ENCODE measurements at regions not wholly inside any gene's neighbourhood (a gene's known extent, or its start where the extent isn't known, plus 50 kb on each side); places are given as distances from the start of the nearest gene placed in this dataset.

DNA sequence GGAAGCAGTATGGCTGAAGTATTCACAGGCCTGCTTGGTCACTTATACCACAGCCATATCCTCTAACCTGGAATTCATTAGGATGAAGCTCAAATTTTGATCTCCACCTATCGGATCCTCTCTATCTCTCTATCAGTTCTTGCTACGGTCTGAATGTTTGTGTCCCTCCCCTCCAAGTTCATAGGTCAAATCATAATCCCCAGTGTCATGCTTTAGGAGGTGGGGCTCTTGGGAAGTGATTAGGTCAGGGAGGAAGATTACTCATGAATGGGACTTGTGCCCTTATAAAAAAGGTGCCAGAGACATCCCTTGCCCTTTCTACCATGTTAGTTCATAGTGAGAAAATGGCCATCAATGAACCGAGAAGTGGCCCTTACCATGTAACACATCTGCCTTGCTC, 190.8 kb upstream of the MYLIP start:
- TF ChIP-seq, protein P1, sequence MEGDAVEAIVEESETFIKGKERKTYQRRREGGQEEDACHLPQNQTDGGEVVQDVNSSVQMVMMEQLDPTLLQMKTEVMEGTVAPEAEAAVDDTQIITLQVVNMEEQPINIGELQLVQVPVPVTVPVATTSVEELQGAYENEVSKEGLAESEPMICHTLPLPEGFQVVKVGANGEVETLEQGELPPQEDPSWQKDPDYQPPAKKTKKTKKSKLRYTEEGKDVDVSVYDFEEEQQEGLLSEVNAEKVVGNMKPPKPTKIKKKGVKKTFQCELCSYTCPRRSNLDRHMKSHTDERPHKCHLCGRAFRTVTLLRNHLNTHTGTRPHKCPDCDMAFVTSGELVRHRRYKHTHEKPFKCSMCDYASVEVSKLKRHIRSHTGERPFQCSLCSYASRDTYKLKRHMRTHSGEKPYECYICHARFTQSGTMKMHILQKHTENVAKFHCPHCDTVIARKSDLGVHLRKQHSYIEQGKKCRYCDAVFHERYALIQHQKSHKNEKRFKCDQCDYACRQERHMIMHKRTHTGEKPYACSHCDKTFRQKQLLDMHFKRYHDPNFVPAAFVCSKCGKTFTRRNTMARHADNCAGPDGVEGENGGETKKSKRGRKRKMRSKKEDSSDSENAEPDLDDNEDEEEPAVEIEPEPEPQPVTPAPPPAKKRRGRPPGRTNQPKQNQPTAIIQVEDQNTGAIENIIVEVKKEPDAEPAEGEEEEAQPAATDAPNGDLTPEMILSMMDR (IDR thresholded peaks at IDR 0.05; ENCODE audit: insufficient read depth, low read length) = no peak
- TF ChIP-seq SPI1 (IDR thresholded peaks at IDR 0.05; ENCODE audit: borderline replicate concordance, low read depth) = no peak
- no peak for TF ChIP-seq POLR2AphosphoS5 (IDR thresholded peaks at IDR 0.05; ENCODE audit: low read depth)
- TF ChIP-seq GABPA (IDR thresholded peaks at IDR 0.05; ENCODE audit: low read depth) = no peak
- TF ChIP-seq, protein P2, sequence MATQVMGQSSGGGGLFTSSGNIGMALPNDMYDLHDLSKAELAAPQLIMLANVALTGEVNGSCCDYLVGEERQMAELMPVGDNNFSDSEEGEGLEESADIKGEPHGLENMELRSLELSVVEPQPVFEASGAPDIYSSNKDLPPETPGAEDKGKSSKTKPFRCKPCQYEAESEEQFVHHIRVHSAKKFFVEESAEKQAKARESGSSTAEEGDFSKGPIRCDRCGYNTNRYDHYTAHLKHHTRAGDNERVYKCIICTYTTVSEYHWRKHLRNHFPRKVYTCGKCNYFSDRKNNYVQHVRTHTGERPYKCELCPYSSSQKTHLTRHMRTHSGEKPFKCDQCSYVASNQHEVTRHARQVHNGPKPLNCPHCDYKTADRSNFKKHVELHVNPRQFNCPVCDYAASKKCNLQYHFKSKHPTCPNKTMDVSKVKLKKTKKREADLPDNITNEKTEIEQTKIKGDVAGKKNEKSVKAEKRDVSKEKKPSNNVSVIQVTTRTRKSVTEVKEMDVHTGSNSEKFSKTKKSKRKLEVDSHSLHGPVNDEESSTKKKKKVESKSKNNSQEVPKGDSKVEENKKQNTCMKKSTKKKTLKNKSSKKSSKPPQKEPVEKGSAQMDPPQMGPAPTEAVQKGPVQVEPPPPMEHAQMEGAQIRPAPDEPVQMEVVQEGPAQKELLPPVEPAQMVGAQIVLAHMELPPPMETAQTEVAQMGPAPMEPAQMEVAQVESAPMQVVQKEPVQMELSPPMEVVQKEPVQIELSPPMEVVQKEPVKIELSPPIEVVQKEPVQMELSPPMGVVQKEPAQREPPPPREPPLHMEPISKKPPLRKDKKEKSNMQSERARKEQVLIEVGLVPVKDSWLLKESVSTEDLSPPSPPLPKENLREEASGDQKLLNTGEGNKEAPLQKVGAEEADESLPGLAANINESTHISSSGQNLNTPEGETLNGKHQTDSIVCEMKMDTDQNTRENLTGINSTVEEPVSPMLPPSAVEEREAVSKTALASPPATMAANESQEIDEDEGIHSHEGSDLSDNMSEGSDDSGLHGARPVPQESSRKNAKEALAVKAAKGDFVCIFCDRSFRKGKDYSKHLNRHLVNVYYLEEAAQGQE (IDR thresholded peaks at IDR 0.05; ENCODE audit: insufficient replicate concordance, low read depth) = no peak

Measured in HL-60 (cell line).